RWPE1 (cell line): ENCODE measurements at regions not wholly inside any gene's neighbourhood (a gene's known extent, or its start where the extent isn't known, plus 50 kb on each side); places are given as distances from the start of the nearest gene placed in this dataset.

Source experiments
- CTCF ChIA-PET: fragments of 350-600 bp; sonication (Branson Sonifier 250); formaldehyde crosslinking; extraction: SDS; loops from one replicate; lab custom pipeline; 2021; lab: Yijun Ruan, JAX
- POLR2A ChIA-PET: fragments of 400-600 bp; formaldehyde crosslinking; extraction: SDS; loops from one replicate; lab custom pipeline; 2020; ENCODE audit warnings: antibody characterized with exemption; ENCODE audit not compliant: low non-redundant PET; lab: Yijun Ruan, JAX
- DNase-seq: peaks from one replicate; pipeline ENCODE4 v3.0.0; 2012; ENCODE audit warnings: low spot score
- H3K27ac ChIP-seq: fragments of 450-650 bp; 2 replicates; pipeline ENCODE4 v1.5.1; 2017
- TF ChIP-seq, protein P1 (sequence below): fragments of 450-650 bp; conservative IDR thresholded peaks from 2 replicates; pipeline ENCODE4 v1.5.1; 2017; ENCODE audit warnings: low read depth, mild to moderate bottlenecking

DNA sequence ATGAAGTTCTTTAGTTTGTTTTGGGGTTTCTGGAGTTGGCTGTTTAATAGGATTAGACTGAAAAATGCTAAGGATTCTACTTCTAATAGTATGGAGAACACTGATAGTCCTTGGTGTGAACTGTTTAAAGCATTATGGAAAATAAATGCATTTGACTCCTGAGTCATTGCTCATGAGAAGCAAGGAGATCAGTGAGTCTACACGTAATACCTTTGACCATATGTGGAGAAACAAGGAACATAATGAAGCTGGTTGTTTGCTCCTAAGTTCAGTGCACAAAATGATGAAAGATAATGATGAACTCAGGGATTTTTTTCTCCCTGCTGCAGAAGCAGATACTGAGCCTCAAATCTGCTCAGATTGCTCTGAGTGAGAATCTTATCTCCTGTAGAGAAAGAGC, 158.9 kb upstream of the COL11A1 start:
- ChIA-PET CTCF (interaction anchor here (1.0 kb wide), 1 partner anchor 10 kb away, joined by 3 read pairs; no protein-coding TSS in a partner anchor), POLR2A (no interaction called here)
- TF ChIP-seq, protein P1, sequence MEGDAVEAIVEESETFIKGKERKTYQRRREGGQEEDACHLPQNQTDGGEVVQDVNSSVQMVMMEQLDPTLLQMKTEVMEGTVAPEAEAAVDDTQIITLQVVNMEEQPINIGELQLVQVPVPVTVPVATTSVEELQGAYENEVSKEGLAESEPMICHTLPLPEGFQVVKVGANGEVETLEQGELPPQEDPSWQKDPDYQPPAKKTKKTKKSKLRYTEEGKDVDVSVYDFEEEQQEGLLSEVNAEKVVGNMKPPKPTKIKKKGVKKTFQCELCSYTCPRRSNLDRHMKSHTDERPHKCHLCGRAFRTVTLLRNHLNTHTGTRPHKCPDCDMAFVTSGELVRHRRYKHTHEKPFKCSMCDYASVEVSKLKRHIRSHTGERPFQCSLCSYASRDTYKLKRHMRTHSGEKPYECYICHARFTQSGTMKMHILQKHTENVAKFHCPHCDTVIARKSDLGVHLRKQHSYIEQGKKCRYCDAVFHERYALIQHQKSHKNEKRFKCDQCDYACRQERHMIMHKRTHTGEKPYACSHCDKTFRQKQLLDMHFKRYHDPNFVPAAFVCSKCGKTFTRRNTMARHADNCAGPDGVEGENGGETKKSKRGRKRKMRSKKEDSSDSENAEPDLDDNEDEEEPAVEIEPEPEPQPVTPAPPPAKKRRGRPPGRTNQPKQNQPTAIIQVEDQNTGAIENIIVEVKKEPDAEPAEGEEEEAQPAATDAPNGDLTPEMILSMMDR = no peak
- no peak overlapping the region for H3K27ac ChIP-seq
- no peak for DNase-seq

DNA sequence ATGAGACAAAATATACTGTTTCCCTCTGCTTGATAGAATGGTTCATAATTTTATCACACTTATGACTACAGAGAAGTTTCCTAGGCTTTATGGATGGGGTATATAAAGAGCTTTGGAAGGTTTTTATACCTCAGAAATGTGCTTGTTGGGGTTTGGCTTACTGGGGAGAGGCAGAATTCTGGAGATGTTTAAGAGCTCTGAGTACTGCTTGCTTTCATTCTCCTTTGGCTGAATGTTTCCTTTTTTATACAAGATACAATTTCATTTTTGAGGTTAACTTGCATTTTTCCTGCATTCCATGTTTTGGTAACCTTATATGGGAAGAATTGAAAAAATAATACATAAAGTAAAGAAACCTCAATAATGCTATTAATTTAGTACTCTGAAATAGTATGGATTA, 157.7 kb upstream of the COL11A1 start:
- ChIA-PET POLR2A (no interaction called here), CTCF (interaction anchor here (0.5 kb wide), 1 partner anchor 24 kb away, joined by 3 read pairs; no protein-coding TSS in a partner anchor)

DNA sequence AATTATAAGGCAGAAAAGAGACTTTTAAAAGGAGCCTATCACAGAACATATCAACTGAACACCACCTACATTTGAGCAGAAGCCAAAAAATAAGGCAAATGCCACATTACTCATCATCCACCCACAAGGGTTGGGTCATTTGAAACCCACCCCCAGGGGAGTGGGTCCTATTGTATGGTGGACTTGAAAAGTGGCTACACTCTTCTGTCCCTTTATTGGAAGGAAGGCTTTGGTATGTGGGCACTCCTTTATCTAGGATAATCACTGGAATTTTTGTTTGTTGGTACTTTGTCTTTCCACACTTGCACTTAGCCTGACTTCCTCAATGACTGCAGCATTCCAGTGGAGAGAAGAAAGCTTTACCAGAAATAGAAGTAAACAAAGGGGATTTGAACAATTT, 157.2 kb upstream of the COL11A1 start:
- H3K27ac ChIP-seq = no peak overlapping the region
- POLR2A ChIA-PET = no interaction called here

More for the DNA sequence above, 157.7 kb upstream of the COL11A1 start:
- no peak overlapping the region for H3K27ac ChIP-seq
- DNase-seq = no peak
- TF ChIP-seq, protein P1 = no peak

DNA sequence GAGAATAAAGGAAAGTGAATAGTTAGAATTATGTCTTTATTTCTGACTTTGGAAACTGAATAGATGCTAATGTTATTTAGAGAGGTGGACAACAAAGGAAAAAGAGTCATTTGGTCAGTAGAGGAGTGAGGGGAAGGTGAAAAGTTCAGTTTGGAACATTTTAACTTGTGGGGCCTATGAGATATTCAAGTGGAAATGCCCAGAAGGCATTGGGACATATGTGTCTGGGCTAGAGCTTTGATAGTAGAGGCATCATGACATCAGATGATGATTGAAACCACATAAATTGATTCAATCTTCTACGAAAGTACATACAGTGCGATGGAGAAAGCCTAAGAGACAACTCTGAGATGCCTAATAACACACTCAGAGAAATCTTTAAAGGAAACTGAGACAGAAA, 151.7 kb upstream of the COL11A1 start:
- ChIA-PET POLR2A (no interaction called here), CTCF (no interaction called here)
- H3K27ac ChIP-seq = no peak overlapping the region
- TF ChIP-seq, protein P1 = no peak
- no peak for DNase-seq

More for the DNA sequence above, 157.2 kb upstream of the COL11A1 start:
- TF ChIP-seq, protein P1 = no peak
- no peak for DNase-seq
- CTCF ChIA-PET = interaction anchor here (0.5 to 0.7 kb wide), 2 partner anchors 15 to 24 kb away, joined by 3 read pairs; no protein-coding TSS in a partner anchor

DNA sequence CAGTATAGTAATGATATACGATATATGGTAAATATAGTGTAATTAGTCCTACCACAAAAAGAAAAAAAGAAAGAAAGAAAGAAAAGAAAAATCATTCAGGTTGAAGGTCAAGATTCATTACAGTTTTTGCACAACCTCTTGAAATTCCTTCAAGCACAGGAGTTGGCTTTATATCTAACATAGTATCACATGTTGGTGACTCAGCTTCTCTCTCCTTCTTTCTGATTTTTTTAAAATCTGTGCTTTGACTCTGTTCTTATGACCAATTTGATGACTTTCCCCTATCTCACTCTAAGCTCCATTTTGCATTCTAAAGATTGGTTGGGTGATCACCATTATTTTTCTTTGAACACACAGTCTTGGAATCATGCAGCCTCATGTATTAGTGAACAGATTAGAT, 148.2 kb upstream of the COL11A1 start:
- TF ChIP-seq, protein P1 = no peak
- ChIA-PET POLR2A (no interaction called here), CTCF (interaction anchor here (0.6 kb wide), 1 partner anchor 1495 kb away, joined by 4 read pairs; no protein-coding TSS in a partner anchor)
- H3K27ac ChIP-seq = no peak overlapping the region
- DNase-seq = no peak

DNA sequence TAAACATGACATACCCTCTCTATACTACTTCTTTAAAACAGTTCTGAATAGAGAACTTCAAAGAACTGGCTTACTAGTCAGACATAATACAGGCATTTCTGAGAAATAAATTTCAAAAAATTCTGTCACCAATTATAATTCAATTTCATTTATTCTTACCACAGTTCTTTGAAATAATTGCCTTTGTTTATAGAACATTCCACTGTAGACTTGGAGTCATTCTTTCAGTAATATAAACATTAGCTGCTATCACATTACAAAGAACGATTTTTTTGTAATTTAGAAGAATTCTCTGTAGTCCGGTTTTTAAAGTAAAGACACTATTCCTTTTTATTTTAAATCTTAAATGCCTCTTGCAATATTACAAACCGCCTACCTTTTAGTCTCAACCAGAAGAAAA, 146.4 kb upstream of the COL11A1 start:
- no peak overlapping the region for H3K27ac ChIP-seq
- ChIA-PET POLR2A (no interaction called here), CTCF (no interaction called here)

More for the DNA sequence above, 146.4 kb upstream of the COL11A1 start:
- no peak for DNase-seq
- TF ChIP-seq, protein P1 = no peak
